Psoas muscle (tissue), 7 donors: ENCODE measurements at regions not wholly inside any gene's neighbourhood (a gene's known extent, or its start where the extent isn't known, plus 50 kb on each side); places are given as distances from the start of the nearest gene placed in this dataset.

Source experiments
- ATAC-seq, 4 donors: fragments of 200-7000 bp; cut with Tn5 transposase; one replicate each; pipeline ENCODE4 v1.9.1; 2020; ENCODE audit warnings: moderate library complexity in 3 of 4, mild to moderate bottlenecking in 2 of 4
- DNase-seq, 2 donors: peaks; one replicate each; pipeline ENCODE4 v3.0.0-alpha.2; 2020
- H3K27ac ChIP-seq: fragments of 200-600 bp; one replicate; pipeline ENCODE4 v1.8.0; 2022
- H3K27me3 ChIP-seq, 3 donors: fragments of 200-600 bp in 1 of 3; one replicate each; pipeline versions ENCODE4 v1.6.1 to v1.8.0; 2013 to 2022; ENCODE audit warnings: low read length in 2 of 3, mild to moderate bottlenecking in 2 of 3, moderate library complexity in 1 of 3; ENCODE audit not compliant: insufficient read depth in 3 of 3
- H3K36me3 ChIP-seq, 2 donors: fragments of 200-600 bp in 1 of 2; one replicate each; pipeline versions ENCODE4 v1.6.1 to v1.8.0; 2013 to 2022; ENCODE audit warnings: low read depth in 1 of 2, mild to moderate bottlenecking in 1 of 2, moderate library complexity in 1 of 2; ENCODE audit not compliant: insufficient read depth in 1 of 2
- H3K4me1 ChIP-seq: fragments of 200-600 bp; one replicate; pipeline ENCODE4 v1.8.0; 2022
- H3K4me3 ChIP-seq: fragments of 200-600 bp; one replicate; pipeline ENCODE4 v1.8.0; 2022; ENCODE audit warnings: mild to moderate bottlenecking
- H3K9me3 ChIP-seq: fragments of 200-600 bp; one replicate; pipeline ENCODE4 v1.8.0; 2022
- WGBS, 3 donors: extraction: QIAGEN DNeasy Blood & Tissue Kit; methylation state at CpG; one replicate each; pipeline versions ENCODE4 v1.1.6 to v1.1.7; 2013; 5-methylcytosine and 5-hydroxymethylcytosine counted together
- intact Hi-C, 2 donors: fragments of 100-400 bp; cut with DNase I; formaldehyde crosslinking; loops; one replicate each; pipeline versions ENCODE4 v1.11.0 to v1.14.2; 2022
- TF ChIP-seq, protein P1 (sequence below): fragments of 200-600 bp; IDR thresholded peaks from one replicate; pipeline ENCODE4 v1.8.0; 2022; ENCODE audit warnings: antibody characterized with exemption
- donor health status: healthy with polysubstance abuse.
- donor health status: DM: no; HTN: no; CAD: no; lungs with moderate emphysema.
- donor health status: Bipolar disorder and iron deficiency.
- donor health status: healthy.
- donor health status: DM: yes; HTN: yes; CAD: no.
- donor health status: DM: no; HTN: no; CAD: no.
- donor health status: DM: yes; HTN: yes; CAD: no.

- intact Hi-C loops = no loop called here
- WGBS, 3 donors = 68 to 72% (median 71%) methylated on average over 1 of the region's 1 CpG
- TF ChIP-seq, protein P1, sequence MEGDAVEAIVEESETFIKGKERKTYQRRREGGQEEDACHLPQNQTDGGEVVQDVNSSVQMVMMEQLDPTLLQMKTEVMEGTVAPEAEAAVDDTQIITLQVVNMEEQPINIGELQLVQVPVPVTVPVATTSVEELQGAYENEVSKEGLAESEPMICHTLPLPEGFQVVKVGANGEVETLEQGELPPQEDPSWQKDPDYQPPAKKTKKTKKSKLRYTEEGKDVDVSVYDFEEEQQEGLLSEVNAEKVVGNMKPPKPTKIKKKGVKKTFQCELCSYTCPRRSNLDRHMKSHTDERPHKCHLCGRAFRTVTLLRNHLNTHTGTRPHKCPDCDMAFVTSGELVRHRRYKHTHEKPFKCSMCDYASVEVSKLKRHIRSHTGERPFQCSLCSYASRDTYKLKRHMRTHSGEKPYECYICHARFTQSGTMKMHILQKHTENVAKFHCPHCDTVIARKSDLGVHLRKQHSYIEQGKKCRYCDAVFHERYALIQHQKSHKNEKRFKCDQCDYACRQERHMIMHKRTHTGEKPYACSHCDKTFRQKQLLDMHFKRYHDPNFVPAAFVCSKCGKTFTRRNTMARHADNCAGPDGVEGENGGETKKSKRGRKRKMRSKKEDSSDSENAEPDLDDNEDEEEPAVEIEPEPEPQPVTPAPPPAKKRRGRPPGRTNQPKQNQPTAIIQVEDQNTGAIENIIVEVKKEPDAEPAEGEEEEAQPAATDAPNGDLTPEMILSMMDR = no peak
- no peaks in the 10 kb centered on the region for H3K9me3 ChIP-seq
- ATAC-seq (no peak), DNase-seq (no peak)
- H3K4me1 ChIP-seq = no peaks in the 10 kb centered on the region
- no peaks in the 10 kb centered on the region for H3K36me3 ChIP-seq
- no peak overlapping the region for H3K4me3 ChIP-seq
- H3K27me3 ChIP-seq = no peaks in the 10 kb centered on the region
- H3K27ac ChIP-seq = no peak overlapping the region
These were observed 761.0 kb downstream of the SOCS6 start for GRCh38 chr18:71049893-71050292.

- Histone ChIP-seq H3K36me3 (no peaks in the 10 kb centered on the region), H3K4me3 (no peak overlapping the region), H3K9me3 (no peaks in the 10 kb centered on the region), H3K27ac (no peak overlapping the region), H3K4me1 (no peaks in the 10 kb centered on the region), H3K27me3 (no peaks in the 10 kb centered on the region)
- ATAC-seq = no peak
- TF ChIP-seq, protein P1 = no peak
- intact Hi-C loops = no loop called here
- no peak for DNase-seq
- WGBS, 3 donors = 62 to 74% (median 66%) methylated on average over 4 of the region's 4 CpGs
These were observed 759.0 kb downstream of the SOCS6 start for GRCh38 chr18:71047882-71048281.

DNA sequence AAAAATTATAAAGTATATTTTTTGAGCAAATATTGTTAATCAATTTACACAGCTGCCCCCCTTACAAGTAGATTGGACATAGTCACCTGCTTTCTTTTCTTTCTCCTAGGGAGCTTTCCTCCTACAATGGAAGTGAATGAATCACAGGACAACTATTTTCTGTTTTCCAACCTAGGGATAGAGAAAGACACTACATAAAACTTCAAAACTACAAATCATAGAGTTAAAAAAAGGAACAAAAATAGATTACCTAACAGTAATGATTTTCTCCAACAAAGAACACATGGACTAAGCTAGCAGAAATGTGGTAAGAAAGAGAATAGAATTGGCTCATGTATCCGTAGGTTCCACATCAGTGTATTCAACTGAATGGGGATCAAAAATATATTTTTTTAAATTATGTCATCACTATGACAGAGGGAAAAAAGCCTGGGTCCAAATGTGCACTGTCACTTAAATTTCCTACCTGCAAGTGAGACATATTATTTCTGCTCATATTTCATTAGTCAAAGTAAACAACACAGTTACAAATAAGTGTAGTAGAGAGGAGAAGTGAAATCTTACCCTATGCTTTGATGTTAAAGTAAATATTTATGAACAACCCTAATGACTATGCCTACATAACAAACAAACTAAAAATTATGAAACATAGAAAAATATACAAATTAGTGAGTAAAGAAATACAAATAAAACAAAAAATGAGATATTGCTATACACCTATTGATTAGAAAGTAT is 756.7 kb downstream of the SOCS6 start:
- TF ChIP-seq, protein P1 = no peak
- no peaks in the 10 kb centered on the region for H3K9me3 ChIP-seq
- 0 to 3% (median 0%) methylated on average over 1 of the region's 1 CpG for WGBS, 3 donors
- H3K4me1 ChIP-seq = no peaks in the 10 kb centered on the region
- DNase-seq (no peak), ATAC-seq (no peak)
- intact Hi-C loops = no loop called here
- no peaks in the 10 kb centered on the region for H3K27me3 ChIP-seq
- H3K4me3 ChIP-seq = no peak overlapping the region
- H3K36me3 ChIP-seq = no peaks in the 10 kb centered on the region
- no peak overlapping the region for H3K27ac ChIP-seq

DNA sequence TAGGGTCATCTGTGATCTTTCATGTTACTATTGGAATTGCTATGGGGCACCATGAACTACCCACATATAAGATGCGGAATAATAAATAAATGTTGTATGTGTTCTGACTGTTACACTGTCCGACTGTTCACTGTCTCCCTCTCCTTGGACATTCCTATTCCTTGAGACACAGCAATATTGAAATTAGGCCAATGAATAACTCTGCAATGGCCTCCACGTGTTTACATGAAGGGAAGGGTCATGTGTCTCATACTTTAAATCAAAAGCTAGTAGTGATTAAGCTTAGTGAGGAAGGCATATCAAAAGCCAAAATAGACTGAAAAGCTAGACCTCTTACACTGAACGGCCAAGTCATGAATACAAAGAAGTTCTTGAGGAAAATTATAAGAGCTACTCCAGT is 751.3 kb downstream of the SOCS6 start:
- WGBS, 3 donors = 68 to 77% (median 73%) methylated on average over 4 of the region's 4 CpGs
- intact Hi-C loops = no loop called here
- no peak for ATAC-seq

More for the DNA sequence above, 751.3 kb downstream of the SOCS6 start:
- Histone ChIP-seq H3K27ac (no peak overlapping the region), H3K4me3 (no peak overlapping the region), H3K4me1 (no peaks in the 10 kb centered on the region), H3K9me3 (no peaks in the 10 kb centered on the region), H3K36me3 (no peaks in the 10 kb centered on the region), H3K27me3 (no peaks in the 10 kb centered on the region)
- DNase-seq = no peak
- TF ChIP-seq, protein P1 = no peak
